Uterus (tissue), 3 donors: ENCODE measurements at regions not wholly inside any gene's neighbourhood (a gene's known extent, or its start where the extent isn't known, plus 50 kb on each side); places are given as distances from the start of the nearest gene placed in this dataset.

Experiments
- DNase-seq, 2 donors: peaks; one replicate each; pipeline ENCODE4 v3.0.0-alpha.2; 2019 to 2020
- H3K27ac ChIP-seq, 2 donors: fragments of 200-600 bp; sonication (generic); 1 replicate in 1 of 2; 2 replicates in 1 of 2; pipeline ENCODE4 v1.5.1; 2016 to 2018
- H3K27me3 ChIP-seq, 2 donors: fragments of 200-600 bp; sonication (generic); one replicate each; pipeline ENCODE4 v1.5.1; 2018 to 2019; ENCODE audit warnings: control low read depth in 1 of 2
- H3K36me3 ChIP-seq, 2 donors: fragments of 200-600 bp; sonication (generic); one replicate each; pipeline ENCODE4 v1.5.1; 2019; ENCODE audit warnings: control low read depth in 1 of 2
- H3K4me1 ChIP-seq, 2 donors: fragments of 200-600 bp; sonication (generic); one replicate each; pipeline ENCODE4 v1.5.1; 2018 to 2019; ENCODE audit warnings: control low read depth in 1 of 2
- H3K4me3 ChIP-seq, 2 donors: fragments of 200-600 bp; sonication (generic); 1 replicate in 1 of 2; 2 replicates in 1 of 2; pipeline ENCODE4 v1.5.1; 2018 to 2019; ENCODE audit warnings: mild to moderate bottlenecking in 1 of 2
- H3K9me3 ChIP-seq, 2 donors: fragments of 200-600 bp; sonication (generic); one replicate each; pipeline ENCODE4 v1.5.1; 2019; ENCODE audit warnings: control low read depth in 1 of 2
- CTCF ChIP-seq, 4 experiments: fragments of 200-600 bp in 2 of 4; fragments of 450-650 bp in 2 of 4; sonication (generic) in 2 of 4; IDR thresholded peaks; one replicate each; pipeline ENCODE4 v1.5.1; 2016 to 2019; ENCODE audit warnings: antibody characterized with exemption in 4 of 4, mild to moderate bottlenecking in 2 of 4, moderate library complexity in 1 of 4
- POLR2A ChIP-seq, 2 donors: fragments of 450-650 bp; IDR thresholded peaks; one replicate each; pipeline ENCODE4 v1.6.1; 2016; ENCODE audit warnings: antibody characterized with exemption in 2 of 2, mild to moderate bottlenecking in 1 of 2, moderate library complexity in 1 of 2
- intact Hi-C: fragments of 100-400 bp; cut with DNase I; formaldehyde crosslinking; loops from one replicate; pipeline ENCODE4 v1.15.1; 2023; ENCODE audit warnings: low total_unique reads
- donor health status: DM: yes; HTN: yes; CAD: no.

GRCh38 chr1:187336441-187337168 is 507.9 kb downstream of the PLA2G4A start:
- Histone ChIP-seq H3K27me3 (no peaks in the 10 kb centered on the region), H3K27ac (no peak overlapping the region), H3K9me3 (no peaks in the 10 kb centered on the region), H3K4me3 (no peak overlapping the region), H3K36me3 (no peaks in the 10 kb centered on the region), H3K4me1 (no peaks in the 10 kb centered on the region)
- TF ChIP-seq CTCF (IDR thresholded peaks at IDR 0.05), result no peak
- no peak for TF ChIP-seq POLR2A (IDR thresholded peaks at IDR 0.05)
- DNase-seq, result no peak
- intact Hi-C loops, result no loop called here

GRCh38 chr1:187338762-187339412 is 510.1 kb downstream of the PLA2G4A start:
- H3K4me1 ChIP-seq, result no peaks in the 10 kb centered on the region
- no peaks in the 10 kb centered on the region for H3K36me3 ChIP-seq
- no peaks in the 10 kb centered on the region for H3K9me3 ChIP-seq
- H3K4me3 ChIP-seq, result no peak overlapping the region
- intact Hi-C loops, result no loop called here
- TF ChIP-seq CTCF (IDR thresholded peaks at IDR 0.05) (no peak), POLR2A (IDR thresholded peaks at IDR 0.05) (no peak)
- no peak for DNase-seq
- no peak overlapping the region for H3K27ac ChIP-seq
- H3K27me3 ChIP-seq, result no peaks in the 10 kb centered on the region

- Histone ChIP-seq H3K4me1 (no peaks in the 10 kb centered on the region), H3K27me3 (no peaks in the 10 kb centered on the region), H3K36me3 (no peaks in the 10 kb centered on the region), H3K9me3 (no peaks in the 10 kb centered on the region), H3K4me3 (no peak overlapping the region), H3K27ac (no peak overlapping the region)
- TF ChIP-seq CTCF (IDR thresholded peaks at IDR 0.05) (no peak), POLR2A (IDR thresholded peaks at IDR 0.05) (no peak)
- DNase-seq, result no peak
- intact Hi-C loops, result no loop called here
These were observed 513.7 kb downstream of the PLA2G4A start for GRCh38 chr1:187342495-187342894.

- Histone ChIP-seq H3K4me3 (no peak overlapping the region), H3K9me3 (no peaks in the 10 kb centered on the region), H3K27me3 (no peaks in the 10 kb centered on the region), H3K27ac (no peak overlapping the region), H3K36me3 (no peaks in the 10 kb centered on the region), H3K4me1 (no peaks in the 10 kb centered on the region)
- DNase-seq, result no peak
- intact Hi-C loops, result no loop called here
- TF ChIP-seq POLR2A (IDR thresholded peaks at IDR 0.05) (no peak), CTCF (IDR thresholded peaks at IDR 0.05) (no peak)
These were observed 545.3 kb downstream of the PLA2G4A start for GRCh38 chr1:187374082-187374481.

GRCh38 chr1:187374742-187375141 is 546.0 kb downstream of the PLA2G4A start:
- DNase-seq, result no peak
- Histone ChIP-seq H3K27me3 (no peaks in the 10 kb centered on the region), H3K27ac (no peak overlapping the region), H3K4me1 (no peaks in the 10 kb centered on the region), H3K4me3 (no peak overlapping the region), H3K9me3 (no peaks in the 10 kb centered on the region), H3K36me3 (no peaks in the 10 kb centered on the region)
- intact Hi-C loops, result no loop called here
- TF ChIP-seq POLR2A (IDR thresholded peaks at IDR 0.05) (no peak), CTCF (IDR thresholded peaks at IDR 0.05) (no peak)
